PC-9 (cell line): ENCODE measurements at regions not wholly inside any gene's neighbourhood (a gene's known extent, or its start where the extent isn't known, plus 50 kb on each side); places are given as distances from the start of the nearest gene placed in this dataset.

Experiments
- EZH2 ChIP-seq: fragments of 200-600 bp; sonication (generic); IDR thresholded peaks from 2 replicates; pipeline ENCODE4 v1.8.0; 2017; ENCODE audit warnings: antibody characterized with exemption, low read depth
- TF ChIP-seq, protein P1 (sequence below): fragments of 200-600 bp; sonication (generic); conservative IDR thresholded peaks from 2 replicates; pipeline ENCODE4 v1.6.1; 2017; ENCODE audit warnings: mixed run types, antibody characterized with exemption, mild to moderate bottlenecking, moderate library complexity

DNA sequence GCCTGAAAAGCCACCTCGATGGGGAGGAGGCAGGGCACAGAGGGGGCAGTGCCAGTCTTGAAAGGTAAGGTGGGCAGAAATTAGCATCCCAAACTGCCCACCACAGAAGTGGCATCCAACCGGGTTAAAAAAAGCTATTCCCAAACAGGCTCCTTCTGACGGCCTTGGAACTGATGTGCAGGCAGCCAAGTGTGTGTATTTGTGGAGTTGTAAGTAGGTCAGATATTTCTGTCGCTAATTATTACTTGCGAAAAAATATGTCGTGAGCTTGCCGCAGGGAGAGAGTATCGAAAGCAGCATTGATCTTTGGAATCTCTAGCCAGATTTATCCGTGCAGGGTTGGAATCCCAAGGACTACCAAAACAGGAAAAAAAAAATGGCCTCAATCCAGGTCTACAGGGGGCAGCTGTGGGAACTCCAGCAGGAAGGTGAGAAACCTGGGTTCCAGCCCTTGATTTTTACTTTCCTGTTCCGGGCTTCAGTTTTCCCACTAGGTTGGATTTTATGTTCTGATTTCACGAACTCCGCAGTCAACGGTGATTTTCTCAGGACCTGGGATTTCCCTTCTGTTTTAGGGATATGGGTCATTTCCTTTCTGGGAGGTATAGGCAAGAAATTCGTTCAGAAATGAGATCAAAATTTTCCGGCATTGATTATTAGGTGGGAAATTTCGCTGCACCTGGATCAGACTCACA is 200.8 kb downstream of the RGS3 start:
- TF ChIP-seq, protein P1, sequence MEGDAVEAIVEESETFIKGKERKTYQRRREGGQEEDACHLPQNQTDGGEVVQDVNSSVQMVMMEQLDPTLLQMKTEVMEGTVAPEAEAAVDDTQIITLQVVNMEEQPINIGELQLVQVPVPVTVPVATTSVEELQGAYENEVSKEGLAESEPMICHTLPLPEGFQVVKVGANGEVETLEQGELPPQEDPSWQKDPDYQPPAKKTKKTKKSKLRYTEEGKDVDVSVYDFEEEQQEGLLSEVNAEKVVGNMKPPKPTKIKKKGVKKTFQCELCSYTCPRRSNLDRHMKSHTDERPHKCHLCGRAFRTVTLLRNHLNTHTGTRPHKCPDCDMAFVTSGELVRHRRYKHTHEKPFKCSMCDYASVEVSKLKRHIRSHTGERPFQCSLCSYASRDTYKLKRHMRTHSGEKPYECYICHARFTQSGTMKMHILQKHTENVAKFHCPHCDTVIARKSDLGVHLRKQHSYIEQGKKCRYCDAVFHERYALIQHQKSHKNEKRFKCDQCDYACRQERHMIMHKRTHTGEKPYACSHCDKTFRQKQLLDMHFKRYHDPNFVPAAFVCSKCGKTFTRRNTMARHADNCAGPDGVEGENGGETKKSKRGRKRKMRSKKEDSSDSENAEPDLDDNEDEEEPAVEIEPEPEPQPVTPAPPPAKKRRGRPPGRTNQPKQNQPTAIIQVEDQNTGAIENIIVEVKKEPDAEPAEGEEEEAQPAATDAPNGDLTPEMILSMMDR, result no peak
- TF ChIP-seq EZH2, result no peak
